Trophoblast cell (in vitro differentiated cells and primary cell): ENCODE measurements at regions not wholly inside any gene's neighbourhood (a gene's known extent, or its start where the extent isn't known, plus 50 kb on each side); places are given as distances from the start of the nearest gene placed in this dataset.

Experiments used
- DNase-seq, 2 donors: peaks; one replicate each; pipeline ENCODE4 v3.0.0-alpha.2; 2016
- H2AFZ ChIP-seq: 2 replicates; pipeline ENCODE4 v1.6.1; 2013; ENCODE audit warnings: low read length, moderate library complexity, mild to moderate bottlenecking; ENCODE audit not compliant: insufficient read depth, poor library complexity
- H2AK5ac ChIP-seq: 2 replicates; pipeline ENCODE4 v1.6.1; 2013; ENCODE audit warnings: mild to moderate bottlenecking, low read length
- H2BK120ac ChIP-seq: 2 replicates; pipeline ENCODE4 v1.6.1; 2013; ENCODE audit warnings: low read length, mild to moderate bottlenecking, moderate library complexity; ENCODE audit not compliant: insufficient read depth, poor library complexity
- H2BK12ac ChIP-seq: 2 replicates; pipeline ENCODE4 v1.6.1; 2013; ENCODE audit warnings: mild to moderate bottlenecking, low read length, moderate library complexity
- H2BK5ac ChIP-seq: 2 replicates; pipeline ENCODE4 v1.6.1; 2013; ENCODE audit warnings: low read length, low read depth, moderate library complexity, mild to moderate bottlenecking; ENCODE audit not compliant: poor library complexity
- H3K14ac ChIP-seq: 2 replicates; pipeline ENCODE4 v1.6.1; 2013; ENCODE audit warnings: mild to moderate bottlenecking, low read length
- H3K18ac ChIP-seq: 2 replicates; pipeline ENCODE4 v1.6.1; 2013; ENCODE audit warnings: mild to moderate bottlenecking, low read length
- H3K23ac ChIP-seq: 2 replicates; pipeline ENCODE4 v1.6.1; 2013; ENCODE audit warnings: low read length
- H3K27ac ChIP-seq: 2 replicates; pipeline ENCODE4 v1.5.1; 2013; ENCODE audit warnings: low read depth, mild to moderate bottlenecking, inconsistent platforms, low read length, moderate library complexity
- H3K27me3 ChIP-seq: 2 replicates; pipeline ENCODE4 v1.6.1; 2013; ENCODE audit warnings: inconsistent platforms, mild to moderate bottlenecking, low read length, moderate library complexity; ENCODE audit not compliant: insufficient read depth
- H3K36me3 ChIP-seq, 2 experiments: 1 replicate in 1 of 2; 2 replicates in 1 of 2; pipeline ENCODE4 v1.6.1; 2013; ENCODE audit warnings: low read length in 2 of 2, mild to moderate bottlenecking in 2 of 2, moderate library complexity in 1 of 2; ENCODE audit not compliant: insufficient read depth in 2 of 2, control insufficient read depth in 1 of 2
- H3K4ac ChIP-seq: 2 replicates; pipeline ENCODE4 v1.6.1; 2013; ENCODE audit warnings: low read depth, mild to moderate bottlenecking, low read length, moderate library complexity
- H3K4me1 ChIP-seq, 2 experiments: 1 replicate in 1 of 2; 2 replicates in 1 of 2; pipeline ENCODE4 v1.6.1; 2013; ENCODE audit warnings: low read length in 2 of 2, mild to moderate bottlenecking in 2 of 2, moderate library complexity in 1 of 2; ENCODE audit not compliant: insufficient read depth in 2 of 2, control insufficient read depth in 1 of 2
- H3K4me2 ChIP-seq: 2 replicates; pipeline ENCODE4 v1.6.1; 2013; ENCODE audit warnings: inconsistent platforms, mild to moderate bottlenecking, low read length, moderate library complexity
- H3K4me3 ChIP-seq: 2 replicates; pipeline ENCODE4 v1.5.1; 2013; ENCODE audit warnings: mild to moderate bottlenecking, low read depth, low read length, inconsistent platforms
- H3K79me1 ChIP-seq: one replicate; pipeline ENCODE4 v1.6.1; 2013; ENCODE audit warnings: low read length
- H3K79me2 ChIP-seq: 2 replicates; pipeline ENCODE4 v1.6.1; 2013; ENCODE audit warnings: low read length, mild to moderate bottlenecking; ENCODE audit not compliant: control insufficient read depth, insufficient read depth, poor library complexity
- H3K9ac ChIP-seq: 2 replicates; pipeline ENCODE4 v1.6.1; 2013; ENCODE audit warnings: mild to moderate bottlenecking, low read length
- H3K9me3 ChIP-seq: 2 replicates; pipeline ENCODE4 v1.6.1; 2013; ENCODE audit warnings: low read depth, mild to moderate bottlenecking, control low read depth, inconsistent platforms, low read length; ENCODE audit not compliant: insufficient read depth
- H4K12ac ChIP-seq: 2 replicates; pipeline ENCODE4 v1.6.1; 2013; ENCODE audit warnings: low read depth, mild to moderate bottlenecking, low read length, moderate library complexity
- H4K8ac ChIP-seq: 2 replicates; pipeline ENCODE4 v1.6.1; 2013; ENCODE audit warnings: low read depth, mild to moderate bottlenecking, low read length, moderate library complexity
- H4K91ac ChIP-seq: one replicate; pipeline ENCODE4 v1.6.1; 2013; ENCODE audit warnings: low read depth, mild to moderate bottlenecking, low read length, moderate library complexity
- WGBS: extraction: QIAGEN DNeasy Blood & Tissue Kit; methylation state at CpG from one replicate; pipeline ENCODE4 v1.1.7; 2013; ENCODE audit warnings: missing lambda C conversion rate; ENCODE audit not compliant: insufficient read length, insufficient coverage; ENCODE audit errors: extremely low coverage; 5-methylcytosine and 5-hydroxymethylcytosine counted together

GRCh38 chr6:98179606-98180005 lies 654.8 kb upstream of the POU3F2 start:
- H4K12ac ChIP-seq = no peak overlapping the region
- no peak overlapping the region for H2AFZ ChIP-seq
- no peak overlapping the region for H3K4me2 ChIP-seq
- H3K4me1 ChIP-seq = no peaks in the 10 kb centered on the region
- no peak overlapping the region for H4K8ac ChIP-seq
- no peak overlapping the region for H2BK120ac ChIP-seq
- no CpG with 5 or more reads among the region's 8 CpGs for WGBS
- no peak overlapping the region for H3K14ac ChIP-seq
- no peaks in the 10 kb centered on the region for H3K9me3 ChIP-seq
- no peaks in the 10 kb centered on the region for H3K36me3 ChIP-seq
- no peak for DNase-seq
- H3K23ac ChIP-seq = no peak overlapping the region
- no peak overlapping the region for H3K27ac ChIP-seq
- H3K27me3 ChIP-seq = no peaks in the 10 kb centered on the region
- no peak overlapping the region for H2AK5ac ChIP-seq
- H2BK5ac ChIP-seq = no peak overlapping the region
- no peak overlapping the region for H2BK12ac ChIP-seq
- no peaks in the 10 kb centered on the region for H3K79me1 ChIP-seq
- H3K18ac ChIP-seq = no peak overlapping the region
- H3K9ac ChIP-seq = no peak overlapping the region
- H4K91ac ChIP-seq = no peak overlapping the region
- no peak overlapping the region for H3K4ac ChIP-seq
- no peak overlapping the region for H3K4me3 ChIP-seq
- no peaks in the 10 kb centered on the region for H3K79me2 ChIP-seq

- H4K91ac ChIP-seq = no peak overlapping the region
These were observed 634.3 kb upstream of the POU3F2 start for GRCh38 chr6:98200084-98200483.

GRCh38 chr6:98203170-98203806 lies 631.1 kb upstream of the POU3F2 start:
- Histone ChIP-seq H3K18ac (no peak overlapping the region), H3K9me3 (no peaks in the 10 kb centered on the region), H2BK12ac (no peak overlapping the region), H2AK5ac (no peak overlapping the region), H3K9ac (no peak overlapping the region), H3K4me1 (no peaks in the 10 kb centered on the region), H2BK120ac (no peak overlapping the region), H3K27ac (no peak overlapping the region), H3K79me1 (no peaks in the 10 kb centered on the region), H3K23ac (no peak overlapping the region), H3K4me2 (no peak overlapping the region), H3K14ac (no peak overlapping the region), H4K12ac (no peak overlapping the region), H3K36me3 (no peaks in the 10 kb centered on the region), H4K8ac (no peak overlapping the region), H3K79me2 (no peaks in the 10 kb centered on the region), H3K4me3 (no peak overlapping the region), H3K27me3 (no peaks in the 10 kb centered on the region), H4K91ac (no peak overlapping the region), H3K4ac (no peak overlapping the region), H2AFZ (no peak overlapping the region), H2BK5ac (no peak overlapping the region)
- no CpG with 5 or more reads among the region's 2 CpGs for WGBS
- DNase-seq = peak in 1 of 2 donors; percentile 18

More at GRCh38 chr6:98200084-98200483, 634.3 kb upstream of the POU3F2 start:
- no peaks in the 10 kb centered on the region for H3K36me3 ChIP-seq
- H2BK12ac ChIP-seq = no peak overlapping the region
- H3K4me2 ChIP-seq = no peak overlapping the region
- no peak overlapping the region for H3K4me3 ChIP-seq
- no peak overlapping the region for H2BK5ac ChIP-seq
- H2AFZ ChIP-seq = no peak overlapping the region
- no peak for DNase-seq
- H3K27me3 ChIP-seq = no peaks in the 10 kb centered on the region
- no peak overlapping the region for H3K9ac ChIP-seq
- no peak overlapping the region for H2BK120ac ChIP-seq
- no peak overlapping the region for H3K27ac ChIP-seq
- no peak overlapping the region for H4K12ac ChIP-seq
- H4K8ac ChIP-seq = no peak overlapping the region
- no peaks in the 10 kb centered on the region for H3K79me1 ChIP-seq
- WGBS = no CpG with 5 or more reads among the region's 3 CpGs
- H3K4me1 ChIP-seq = no peaks in the 10 kb centered on the region
- H3K79me2 ChIP-seq = no peaks in the 10 kb centered on the region
- no peak overlapping the region for H3K4ac ChIP-seq
- no peak overlapping the region for H3K18ac ChIP-seq
- no peaks in the 10 kb centered on the region for H3K9me3 ChIP-seq
- no peak overlapping the region for H2AK5ac ChIP-seq
- no peak overlapping the region for H3K14ac ChIP-seq
- no peak overlapping the region for H3K23ac ChIP-seq

- no peak overlapping the region for H3K18ac ChIP-seq
These were observed 621.9 kb upstream of the POU3F2 start for GRCh38 chr6:98212468-98212867.

More at GRCh38 chr6:98212468-98212867, 621.9 kb upstream of the POU3F2 start:
- Histone ChIP-seq H3K79me1 (no peaks in the 10 kb centered on the region), H4K91ac (no peak overlapping the region), H3K4me3 (no peak overlapping the region), H3K23ac (no peak overlapping the region), H2AK5ac (no peak overlapping the region), H4K12ac (no peak overlapping the region), H3K4me1 (no peaks in the 10 kb centered on the region), H4K8ac (no peak overlapping the region), H2BK12ac (no peak overlapping the region), H3K27ac (no peak overlapping the region), H2BK5ac (no peak overlapping the region), H3K36me3 (no peaks in the 10 kb centered on the region), H3K79me2 (no peaks in the 10 kb centered on the region), H3K4ac (no peak overlapping the region), H3K27me3 (no peaks in the 10 kb centered on the region), H3K9me3 (no peaks in the 10 kb centered on the region), H3K14ac (no peak overlapping the region), H2AFZ (no peak overlapping the region), H3K4me2 (no peak overlapping the region), H3K9ac (no peak overlapping the region), H2BK120ac (no peak overlapping the region)
- no CpG with 5 or more reads among the region's 2 CpGs for WGBS
- DNase-seq = no peak
